ENCODE measurements at regions not wholly inside any gene's neighbourhood (a gene's known extent, or its start where the extent isn't known, plus 50 kb on each side); places are given as distances from the start of the nearest gene placed in this dataset.
"Not testable (repeated sequence)": the region's sequence is repeated elsewhere in the genome, so short reads cannot be mapped to it uniquely, and the experiment has no call there.

- no peak for DNase-seq (ENCODE audit: low read depth in 4 of 4, low spot score in 3 of 4)
Observed at GRCh38 chr3:70658513-70659310, 346.3 kb upstream of the MDFIC2 start.

DNA sequence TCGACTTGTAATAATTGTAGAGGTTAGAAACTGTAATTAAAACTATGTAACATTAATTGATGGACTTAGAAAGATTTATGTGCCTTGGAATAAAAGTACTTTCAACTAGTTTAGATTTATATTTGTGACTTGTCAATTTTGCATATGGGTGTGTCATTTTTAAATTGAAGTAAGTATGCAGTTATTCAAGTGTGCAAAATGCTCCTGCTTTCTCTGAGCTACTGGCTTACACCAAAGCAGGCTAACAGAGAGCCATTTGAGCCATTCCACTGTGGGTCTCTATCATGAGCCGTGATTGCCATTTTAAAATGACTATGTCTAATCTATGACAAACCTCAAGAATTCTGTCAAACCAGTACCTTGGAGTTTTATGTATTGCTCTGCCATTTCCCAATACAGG, 345.0 kb upstream of the MDFIC2 start:
- no peak for DNase-seq (ENCODE audit: low read depth in 4 of 4, low spot score in 3 of 4)

- DNase-seq (ENCODE audit: low read depth in 4 of 4, low spot score in 3 of 4): no peak
Observed at GRCh38 chr3:70647823-70648222, 335.4 kb upstream of the MDFIC2 start.

DNA sequence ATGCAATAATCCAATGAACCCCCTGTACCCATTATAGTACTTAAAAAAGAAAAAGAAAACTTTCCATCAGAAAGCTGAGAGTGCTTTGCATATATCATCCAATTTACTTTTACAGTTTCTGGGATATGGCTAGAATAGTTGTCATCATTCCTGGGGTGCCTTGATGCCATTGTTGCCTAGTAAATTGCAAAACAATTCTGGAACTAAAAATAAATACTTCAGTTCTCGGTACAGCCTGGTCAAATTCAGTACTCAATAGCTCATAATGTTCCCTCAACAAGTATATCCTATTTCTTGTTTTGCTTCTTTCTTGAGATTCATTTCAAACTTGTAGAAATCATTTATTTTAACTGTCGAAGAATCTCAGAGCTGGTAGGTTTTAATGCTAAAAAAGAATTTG, 334.7 kb upstream of the MDFIC2 start:
- DNase-seq (ENCODE audit: low read depth in 4 of 4, low spot score in 3 of 4): no peak

DNA sequence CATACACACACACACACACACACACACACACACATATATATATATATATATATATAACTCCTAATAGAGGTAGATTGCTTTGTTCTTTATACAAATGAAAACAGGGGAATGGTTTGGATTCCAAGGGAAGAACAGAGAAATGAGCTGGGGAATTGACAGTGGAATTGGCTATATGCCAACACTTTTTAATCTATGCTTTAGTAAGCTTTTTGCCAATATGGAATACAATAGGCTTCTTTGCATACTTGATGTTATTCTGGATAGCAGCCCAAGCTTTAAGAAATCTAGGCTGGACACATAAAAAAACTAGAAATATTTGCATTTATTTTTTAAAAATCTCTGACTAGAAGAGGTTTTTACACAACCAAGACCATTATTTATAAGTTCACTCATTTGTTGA, 334.2 kb upstream of the MDFIC2 start:
- no peak for DNase-seq (ENCODE audit: low read depth in 4 of 4, low spot score in 3 of 4)

DNA sequence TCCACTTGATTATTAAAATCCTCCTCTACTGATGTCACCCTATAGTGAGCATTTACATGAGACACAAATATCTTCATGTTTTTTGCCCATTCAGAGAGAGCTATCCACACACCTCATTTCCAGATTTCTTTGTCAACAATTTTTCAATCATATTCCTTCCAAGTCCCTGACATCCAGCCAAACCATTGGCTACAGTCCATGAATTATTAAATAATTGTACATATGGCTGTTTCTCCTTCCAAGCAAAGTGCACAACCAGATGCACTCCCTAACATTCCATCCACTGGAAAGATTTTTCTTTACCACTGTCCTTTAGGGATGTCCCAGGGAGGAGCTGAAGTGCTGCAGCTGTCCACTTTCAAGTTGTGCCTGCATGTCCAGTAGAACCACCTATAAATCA, 328.0 kb upstream of the MDFIC2 start:
- no peak for DNase-seq (ENCODE audit: low read depth in 4 of 4, low spot score in 3 of 4)

- no peak for DNase-seq (ENCODE audit: low read depth in 4 of 4, low spot score in 3 of 4)
Observed at GRCh38 chr3:70635301-70635700, 322.9 kb upstream of the MDFIC2 start.

- no peak for DNase-seq (ENCODE audit: low read depth in 4 of 4, low spot score in 3 of 4)
Observed at GRCh38 chr3:70631716-70632307, 319.4 kb upstream of the MDFIC2 start.

GRCh38 chr3:70621451-70621850, 309.0 kb upstream of the MDFIC2 start:
- DNase-seq (ENCODE audit: low read depth in 4 of 4, low spot score in 3 of 4): no peak

GRCh38 chr3:70620956-70621355, 308.5 kb upstream of the MDFIC2 start:
- no peak for DNase-seq (ENCODE audit: low read depth in 4 of 4, low spot score in 3 of 4)

GRCh38 chr3:70620367-70620766, 307.9 kb upstream of the MDFIC2 start:
- no peak for DNase-seq (ENCODE audit: low read depth in 4 of 4, low spot score in 3 of 4)

- no peak for DNase-seq (ENCODE audit: low read depth in 4 of 4, low spot score in 3 of 4)
Observed at GRCh38 chr3:70618151-70618550, 305.7 kb upstream of the MDFIC2 start.

GRCh38 chr3:70617349-70617748, 304.9 kb upstream of the MDFIC2 start:
- not testable (repeated sequence) for DNase-seq (ENCODE audit: low read depth in 4 of 4, low spot score in 3 of 4)

DNA sequence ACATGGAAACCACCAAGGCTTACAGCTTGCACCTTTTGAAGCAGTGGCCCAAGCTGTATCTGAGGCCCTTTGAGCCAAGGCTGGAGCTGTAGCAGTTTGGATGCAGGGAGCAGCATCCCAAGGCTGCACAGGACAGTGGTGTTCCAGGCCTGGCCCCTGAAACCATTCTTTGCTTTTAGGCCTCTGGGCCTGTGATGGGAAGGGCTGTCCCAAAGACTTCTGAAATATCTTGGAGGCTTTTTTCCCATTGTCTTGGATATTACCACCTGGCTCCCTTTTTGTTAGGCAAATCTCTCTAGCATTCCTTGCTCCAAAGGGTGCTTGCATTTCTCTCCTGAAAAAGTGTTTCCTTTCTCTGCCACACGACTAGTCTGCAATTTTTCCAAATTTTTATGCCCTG, 302.8 kb upstream of the MDFIC2 start:
- no peak for DNase-seq (ENCODE audit: low read depth in 4 of 4, low spot score in 3 of 4)

DNA sequence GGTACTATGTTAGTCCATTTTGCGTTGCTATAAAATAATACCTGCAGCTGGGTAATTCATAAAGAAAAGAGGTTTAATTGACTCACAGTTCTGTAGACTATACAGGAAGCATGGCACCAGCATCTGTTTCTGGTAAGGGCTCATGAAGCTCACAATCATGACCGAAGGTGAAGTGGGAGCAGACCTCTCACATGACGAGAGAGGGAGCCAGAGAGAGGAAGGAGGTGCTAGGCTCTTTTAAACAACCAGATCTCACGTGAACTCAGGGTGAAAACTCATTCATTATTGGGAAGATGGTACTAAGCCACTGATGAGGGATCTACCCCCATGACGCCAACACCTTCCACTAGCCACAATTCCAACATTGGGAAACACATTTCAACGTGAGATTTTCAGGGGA, 301.7 kb upstream of the MDFIC2 start:
- DNase-seq (ENCODE audit: low read depth in 4 of 4, low spot score in 3 of 4): no peak

DNA sequence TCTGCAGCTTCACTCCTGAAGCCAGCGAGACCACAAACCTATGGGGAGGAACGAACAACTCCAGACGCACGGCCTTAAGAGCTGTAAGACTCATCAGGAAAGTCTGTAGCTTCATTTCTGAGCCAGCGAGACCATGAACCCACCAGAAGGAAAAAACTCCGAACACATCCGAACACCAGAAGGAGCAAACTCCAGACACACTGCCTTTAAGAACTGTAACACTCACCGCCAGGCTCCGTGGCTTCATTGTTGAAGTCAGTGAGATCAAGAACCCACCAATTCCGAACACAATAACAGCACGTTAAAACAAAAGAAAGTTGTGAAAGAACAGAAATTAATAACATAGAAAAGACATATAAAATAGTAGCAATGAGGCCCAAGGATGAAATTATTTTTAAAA, 300.5 kb upstream of the MDFIC2 start:
- no peak for DNase-seq (ENCODE audit: low read depth in 4 of 4, low spot score in 3 of 4)

- not testable (repeated sequence) for DNase-seq (ENCODE audit: low read depth in 4 of 4, low spot score in 3 of 4)
Observed at GRCh38 chr3:70611667-70612277, 299.3 kb upstream of the MDFIC2 start.

DNA sequence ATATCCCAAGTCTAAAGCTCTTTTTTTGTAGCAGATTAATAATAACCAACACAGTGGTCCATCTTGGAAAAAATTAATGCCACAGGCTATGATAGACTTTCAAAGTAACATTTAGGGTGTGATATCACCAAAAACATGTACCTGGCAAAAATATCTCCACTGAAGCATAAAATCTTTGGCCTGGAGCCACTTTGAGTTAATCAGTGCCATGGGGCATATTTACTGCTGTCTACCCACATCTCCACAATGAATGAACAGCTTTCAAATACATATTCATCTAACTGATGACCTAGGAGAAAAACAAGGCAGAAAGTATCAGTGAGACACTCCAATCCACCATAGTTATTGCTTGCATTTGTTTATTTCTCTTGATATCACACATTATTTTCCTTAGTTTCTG, 296.0 kb upstream of the MDFIC2 start:
- peak in 2 of 4 donors; percentile 11 to 12 for DNase-seq (ENCODE audit: low read depth in 4 of 4, low spot score in 3 of 4)

GRCh38 chr3:70607469-70607868, 295.0 kb upstream of the MDFIC2 start:
- DNase-seq (ENCODE audit: low read depth in 4 of 4, low spot score in 3 of 4): no peak

DNA sequence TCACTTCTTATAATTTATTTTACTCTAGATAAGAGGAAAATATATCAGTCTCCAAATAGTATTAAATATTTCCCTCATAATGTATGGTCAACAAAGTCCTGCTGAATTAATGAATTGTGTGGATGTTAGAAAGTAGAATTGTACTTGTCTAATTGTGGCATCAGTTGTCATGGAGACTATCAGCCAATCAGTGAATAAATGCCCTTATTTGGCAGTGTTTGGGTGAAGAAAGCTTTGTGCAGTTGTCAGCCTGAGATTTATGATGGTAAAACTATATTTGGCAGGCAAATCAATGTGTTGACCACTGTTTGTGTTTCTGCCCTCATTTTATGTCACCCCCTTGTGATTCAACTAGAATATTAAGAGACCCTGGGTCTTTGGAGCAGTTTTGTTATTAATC, 293.6 kb upstream of the MDFIC2 start:
- DNase-seq (ENCODE audit: low read depth in 4 of 4, low spot score in 3 of 4): no peak

- no peak for DNase-seq (ENCODE audit: low read depth in 4 of 4, low spot score in 3 of 4)
Observed at GRCh38 chr3:70603103-70603502, 290.7 kb upstream of the MDFIC2 start.

DNA sequence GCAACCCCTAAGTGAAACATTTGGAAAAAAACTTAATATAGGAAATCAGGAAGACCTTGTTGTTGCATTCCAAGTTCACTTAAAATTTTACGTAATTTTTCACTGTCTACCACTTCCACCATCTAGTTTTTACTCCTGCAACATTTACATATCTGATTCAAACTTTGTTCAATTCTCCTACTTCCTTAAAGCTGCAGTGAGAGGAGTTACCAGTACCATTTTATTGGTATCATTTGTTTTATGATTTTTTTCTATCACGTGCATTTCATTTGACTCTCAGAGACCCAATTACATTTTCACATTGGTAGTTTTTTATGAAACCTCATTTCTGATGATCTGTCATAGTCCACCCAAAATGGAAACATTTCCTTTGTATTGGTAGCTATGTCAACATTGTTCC, 284.9 kb upstream of the MDFIC2 start:
- no peak for DNase-seq (ENCODE audit: low read depth in 4 of 4, low spot score in 3 of 4)
